Omental fat pad (tissue), 3 donors: ENCODE measurements at regions not wholly inside any gene's neighbourhood (a gene's known extent, or its start where the extent isn't known, plus 50 kb on each side); places are given as distances from the start of the nearest gene placed in this dataset.

Source experiments
- ATAC-seq: fragments of 150-250 bp; one replicate; pipeline ENCODE4 v1.9.1; 2016; ENCODE audit warnings: mild to moderate bottlenecking, moderate library complexity; ENCODE audit not compliant: low FRiP score
- DNase-seq: peaks from one replicate; pipeline ENCODE4 v3.0.0-alpha.2; 2019; ENCODE audit warnings: low spot score
- TF ChIP-seq, protein P1 (sequence below), 3 donors: fragments of 450-650 bp; IDR thresholded peaks; one replicate each; pipeline ENCODE4 v1.5.1; 2016 to 2017; ENCODE audit warnings: antibody characterized with exemption in 3 of 3, mild to moderate bottlenecking in 3 of 3, moderate library complexity in 2 of 3

DNA sequence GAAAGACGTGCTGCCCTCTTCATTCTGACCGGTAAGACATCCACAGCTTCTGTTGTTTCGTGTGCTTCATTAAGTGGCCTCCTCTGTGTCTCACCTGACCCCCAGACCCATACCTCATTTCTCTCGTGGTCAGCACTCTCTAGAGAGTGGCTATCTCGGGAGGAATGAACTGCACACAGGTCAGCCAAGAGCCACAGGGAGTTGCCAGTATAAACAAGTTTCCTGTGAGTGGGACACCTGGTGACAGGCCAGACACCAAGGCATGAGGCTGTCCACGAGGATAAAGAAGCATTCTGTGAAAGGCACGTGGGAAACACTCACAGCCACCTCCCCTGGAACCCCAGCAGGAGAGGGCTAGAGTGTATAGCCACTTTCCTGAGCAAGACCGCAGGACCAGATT is 115.8 kb downstream of the NUFIP1 start:
- ATAC-seq (no peak), DNase-seq (no peak)
- TF ChIP-seq, protein P1, sequence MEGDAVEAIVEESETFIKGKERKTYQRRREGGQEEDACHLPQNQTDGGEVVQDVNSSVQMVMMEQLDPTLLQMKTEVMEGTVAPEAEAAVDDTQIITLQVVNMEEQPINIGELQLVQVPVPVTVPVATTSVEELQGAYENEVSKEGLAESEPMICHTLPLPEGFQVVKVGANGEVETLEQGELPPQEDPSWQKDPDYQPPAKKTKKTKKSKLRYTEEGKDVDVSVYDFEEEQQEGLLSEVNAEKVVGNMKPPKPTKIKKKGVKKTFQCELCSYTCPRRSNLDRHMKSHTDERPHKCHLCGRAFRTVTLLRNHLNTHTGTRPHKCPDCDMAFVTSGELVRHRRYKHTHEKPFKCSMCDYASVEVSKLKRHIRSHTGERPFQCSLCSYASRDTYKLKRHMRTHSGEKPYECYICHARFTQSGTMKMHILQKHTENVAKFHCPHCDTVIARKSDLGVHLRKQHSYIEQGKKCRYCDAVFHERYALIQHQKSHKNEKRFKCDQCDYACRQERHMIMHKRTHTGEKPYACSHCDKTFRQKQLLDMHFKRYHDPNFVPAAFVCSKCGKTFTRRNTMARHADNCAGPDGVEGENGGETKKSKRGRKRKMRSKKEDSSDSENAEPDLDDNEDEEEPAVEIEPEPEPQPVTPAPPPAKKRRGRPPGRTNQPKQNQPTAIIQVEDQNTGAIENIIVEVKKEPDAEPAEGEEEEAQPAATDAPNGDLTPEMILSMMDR (IDR thresholded peaks at IDR 0.05): no peak

DNA sequence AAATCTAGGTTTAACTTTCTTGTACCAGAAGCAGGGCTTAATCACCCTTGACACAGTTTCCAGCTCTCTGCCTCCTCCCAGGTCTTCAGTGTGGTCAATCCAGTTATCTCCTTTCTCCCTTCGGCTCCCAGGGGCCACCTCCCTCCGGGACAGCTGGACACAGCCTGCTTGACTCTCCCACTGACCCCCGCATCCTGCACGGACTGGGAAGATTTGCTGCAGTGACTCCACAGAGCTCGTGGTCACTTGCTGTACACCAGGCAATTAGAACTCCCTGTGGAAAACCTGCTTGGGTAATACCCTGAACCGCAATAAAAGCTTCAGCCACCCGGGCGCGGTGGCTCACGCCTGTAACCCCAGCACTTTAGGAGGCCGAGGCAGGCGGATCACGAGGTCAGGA is 116.5 kb downstream of the NUFIP1 start:
- TF ChIP-seq, protein P1 (IDR thresholded peaks at IDR 0.05): no peak
- no peak for ATAC-seq
- DNase-seq: no peak

DNA sequence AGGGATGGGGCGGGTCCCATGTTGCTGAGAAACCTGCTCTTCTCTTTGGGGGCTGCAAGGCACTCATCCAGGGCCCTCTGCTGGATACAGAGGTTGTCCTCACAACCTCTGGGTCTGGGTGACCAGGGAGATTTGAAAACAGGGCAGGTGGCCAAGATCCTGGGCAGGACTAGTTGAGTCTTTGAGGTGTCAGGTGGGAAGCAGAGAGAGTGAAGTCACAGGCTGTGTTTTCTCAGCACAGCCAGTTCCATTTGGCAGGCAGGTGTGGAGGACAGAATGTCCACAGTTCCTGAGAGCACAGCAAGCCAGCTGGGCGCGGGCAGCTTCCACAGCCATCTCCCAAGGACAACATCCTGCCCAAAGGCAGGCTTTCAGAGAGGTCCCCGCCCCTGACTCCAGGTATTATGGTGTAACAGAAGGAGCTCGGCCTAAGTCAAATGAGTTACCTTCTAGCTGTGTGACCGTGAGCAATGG is 118.8 kb downstream of the NUFIP1 start:
- TF ChIP-seq, protein P1 (IDR thresholded peaks at IDR 0.05): no peak
- DNase-seq (no peak), ATAC-seq (no peak)

DNA sequence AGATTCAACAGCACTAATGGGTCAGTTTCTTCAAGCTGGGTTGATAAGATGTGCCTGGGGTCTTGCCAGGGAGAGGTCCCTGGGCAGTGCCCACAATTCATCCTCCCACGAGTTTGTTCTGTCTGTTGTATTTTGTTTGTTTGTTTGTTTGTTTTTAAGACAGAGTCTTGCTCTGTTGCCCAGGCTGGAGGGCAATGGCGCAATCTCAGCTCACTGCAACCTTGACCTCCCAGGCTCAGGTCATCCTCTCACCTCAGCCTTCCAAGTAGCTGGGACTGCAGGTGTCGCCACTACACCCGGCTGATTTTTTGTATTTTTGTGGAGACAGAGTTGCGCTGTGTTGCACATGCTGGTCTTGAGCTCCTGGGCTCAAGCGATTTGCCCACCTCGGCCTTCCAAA is 120.1 kb downstream of the NUFIP1 start:
- no peak for DNase-seq
- no peak for ATAC-seq
- TF ChIP-seq, protein P1 (IDR thresholded peaks at IDR 0.05): no peak

DNA sequence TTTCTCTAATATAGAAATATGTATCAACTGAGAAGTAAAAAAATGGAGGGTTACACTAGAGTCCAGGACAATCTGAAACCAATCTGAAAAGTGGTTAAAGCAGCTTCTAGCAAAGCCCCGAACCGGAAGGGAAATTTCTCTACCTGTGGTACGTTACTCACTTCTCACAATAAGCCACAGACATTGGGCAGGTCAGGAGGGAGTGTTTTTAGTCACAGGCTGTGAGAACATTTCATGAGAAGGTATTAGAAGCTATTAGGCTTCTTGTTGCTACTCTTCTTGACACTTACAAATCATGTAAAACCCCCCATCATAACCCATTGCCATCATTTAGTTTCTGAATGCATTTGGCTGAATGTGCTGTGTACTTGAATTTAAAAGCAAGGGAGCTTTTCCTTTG is 120.9 kb downstream of the NUFIP1 start:
- no peak for DNase-seq
- no peak for ATAC-seq
- TF ChIP-seq, protein P1 (IDR thresholded peaks at IDR 0.05): no peak

DNA sequence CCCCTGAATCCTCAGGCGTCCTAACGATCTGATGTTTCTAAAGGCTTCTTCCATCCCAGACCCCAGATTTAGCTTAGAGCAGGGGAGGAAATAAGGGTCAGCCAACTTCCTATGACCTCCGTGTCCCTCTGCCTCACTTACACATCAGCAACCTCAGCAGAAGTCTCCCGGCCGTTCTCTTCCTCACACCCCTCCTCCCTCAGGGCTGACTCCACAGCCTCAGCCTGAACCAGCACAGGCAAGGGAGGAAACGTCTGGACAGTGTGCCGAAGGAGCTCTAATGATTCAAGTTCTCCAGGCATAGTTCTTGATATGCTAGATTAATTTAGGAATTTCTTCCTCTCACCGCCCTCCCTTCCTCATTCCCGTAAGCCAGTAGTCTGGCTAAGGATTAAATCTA is 121.4 kb downstream of the NUFIP1 start:
- ATAC-seq: no peak
- DNase-seq: no peak
- TF ChIP-seq, protein P1 (IDR thresholded peaks at IDR 0.05): no peak

DNA sequence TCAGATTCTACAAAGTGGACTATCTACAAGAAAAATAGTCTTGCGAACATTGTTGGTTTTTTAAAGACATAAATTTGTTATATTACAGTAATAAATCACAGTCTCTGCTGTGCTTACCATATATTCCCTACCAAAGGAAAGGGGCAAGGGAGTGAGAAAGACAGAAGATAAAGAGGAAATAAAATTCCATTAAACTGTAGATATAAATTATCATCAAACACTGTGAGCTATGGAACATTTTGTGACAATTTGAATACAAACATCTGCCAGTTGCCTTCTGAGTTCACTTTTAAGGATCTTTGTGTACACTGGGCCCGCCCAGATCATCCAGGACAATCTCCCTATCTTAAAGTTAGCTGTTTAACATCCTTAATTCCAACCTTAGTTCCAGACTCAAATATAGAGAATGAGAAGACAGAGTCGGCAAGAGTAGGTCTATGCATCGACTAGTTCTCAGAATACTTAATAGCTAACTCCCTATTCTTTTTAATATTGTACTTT is 122.8 kb downstream of the NUFIP1 start:
- TF ChIP-seq, protein P1 (IDR thresholded peaks at IDR 0.05): no peak
- DNase-seq (no peak), ATAC-seq (no peak)
